Uterus (tissue), 3 donors: ENCODE measurements at regions not wholly inside any gene's neighbourhood (a gene's known extent, or its start where the extent isn't known, plus 50 kb on each side); places are given as distances from the start of the nearest gene placed in this dataset.

Experiments used
- DNase-seq, 2 donors: peaks; one replicate each; pipeline ENCODE4 v3.0.0-alpha.2; 2019 to 2020
- H3K27ac ChIP-seq, 2 donors: fragments of 200-600 bp; sonication (generic); 1 replicate in 1 of 2; 2 replicates in 1 of 2; pipeline ENCODE4 v1.5.1; 2016 to 2018
- H3K27me3 ChIP-seq, 2 donors: fragments of 200-600 bp; sonication (generic); one replicate each; pipeline ENCODE4 v1.5.1; 2018 to 2019; ENCODE audit warnings: control low read depth in 1 of 2
- H3K36me3 ChIP-seq, 2 donors: fragments of 200-600 bp; sonication (generic); one replicate each; pipeline ENCODE4 v1.5.1; 2019; ENCODE audit warnings: control low read depth in 1 of 2
- H3K4me1 ChIP-seq, 2 donors: fragments of 200-600 bp; sonication (generic); one replicate each; pipeline ENCODE4 v1.5.1; 2018 to 2019; ENCODE audit warnings: control low read depth in 1 of 2
- H3K4me3 ChIP-seq, 2 donors: fragments of 200-600 bp; sonication (generic); 1 replicate in 1 of 2; 2 replicates in 1 of 2; pipeline ENCODE4 v1.5.1; 2018 to 2019; ENCODE audit warnings: mild to moderate bottlenecking in 1 of 2
- H3K9me3 ChIP-seq, 2 donors: fragments of 200-600 bp; sonication (generic); one replicate each; pipeline ENCODE4 v1.5.1; 2019; ENCODE audit warnings: control low read depth in 1 of 2
- CTCF ChIP-seq, 4 experiments: fragments of 200-600 bp in 2 of 4; fragments of 450-650 bp in 2 of 4; sonication (generic) in 2 of 4; IDR thresholded peaks; one replicate each; pipeline ENCODE4 v1.5.1; 2016 to 2019; ENCODE audit warnings: antibody characterized with exemption in 4 of 4, mild to moderate bottlenecking in 2 of 4, moderate library complexity in 1 of 4
- POLR2A ChIP-seq, 2 donors: fragments of 450-650 bp; IDR thresholded peaks; one replicate each; pipeline ENCODE4 v1.6.1; 2016; ENCODE audit warnings: antibody characterized with exemption in 2 of 2, mild to moderate bottlenecking in 1 of 2, moderate library complexity in 1 of 2
- intact Hi-C: fragments of 100-400 bp; cut with DNase I; formaldehyde crosslinking; loops from one replicate; pipeline ENCODE4 v1.15.1; 2023; ENCODE audit warnings: low total_unique reads
- donor health status: DM: yes; HTN: yes; CAD: no.

GRCh38 chr3:82474711-82475110 lies 713.3 kb upstream of the GBE1 start:
- Histone ChIP-seq H3K36me3 (no peaks in the 10 kb centered on the region), H3K9me3 (no peaks in the 10 kb centered on the region), H3K27me3 (no peaks in the 10 kb centered on the region), H3K4me3 (no peak overlapping the region), H3K27ac (no peak overlapping the region), H3K4me1 (no peaks in the 10 kb centered on the region)
- no peak for DNase-seq
- intact Hi-C loops: no loop called here
- TF ChIP-seq CTCF (IDR thresholded peaks at IDR 0.05) (no peak), POLR2A (IDR thresholded peaks at IDR 0.05) (no peak)

GRCh38 chr3:82473864-82474541 lies 712.6 kb upstream of the GBE1 start:
- no peaks in the 10 kb centered on the region for H3K4me1 ChIP-seq
- no peaks in the 10 kb centered on the region for H3K36me3 ChIP-seq
- intact Hi-C loops: no loop called here
- no peak overlapping the region for H3K4me3 ChIP-seq
- no peak for DNase-seq
- TF ChIP-seq CTCF (IDR thresholded peaks at IDR 0.05) (no peak), POLR2A (IDR thresholded peaks at IDR 0.05) (no peak)
- no peak overlapping the region for H3K27ac ChIP-seq
- no peaks in the 10 kb centered on the region for H3K27me3 ChIP-seq
- no peaks in the 10 kb centered on the region for H3K9me3 ChIP-seq

GRCh38 chr3:82467051-82467450 lies 705.6 kb upstream of the GBE1 start:
- Histone ChIP-seq H3K4me1 (no peaks in the 10 kb centered on the region), H3K4me3 (no peak overlapping the region), H3K27ac (no peak overlapping the region), H3K36me3 (no peaks in the 10 kb centered on the region), H3K27me3 (no peaks in the 10 kb centered on the region), H3K9me3 (no peaks in the 10 kb centered on the region)
- intact Hi-C loops: no loop called here
- no peak for TF ChIP-seq POLR2A (IDR thresholded peaks at IDR 0.05)
- no peak for TF ChIP-seq CTCF (IDR thresholded peaks at IDR 0.05)
- no peak for DNase-seq

DNA sequence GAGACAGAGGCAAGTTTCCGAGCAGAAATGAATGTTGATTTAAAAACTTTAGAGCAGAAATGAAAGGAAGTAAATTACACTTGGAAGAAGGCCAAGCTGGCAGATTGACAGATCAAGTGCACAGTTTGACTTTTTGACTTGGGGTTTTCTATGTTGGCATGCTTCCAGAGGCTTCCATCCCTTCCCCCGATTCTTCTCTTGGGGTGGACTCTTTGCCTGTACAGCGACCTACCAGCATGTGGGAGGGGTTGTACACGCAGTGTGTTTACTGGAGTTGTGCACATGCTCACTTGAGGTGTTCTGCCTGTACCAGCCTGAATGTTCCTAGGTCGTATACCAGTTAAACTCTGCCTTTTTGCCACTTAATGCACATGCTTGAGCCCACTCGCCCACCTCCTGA lies 701.5 kb upstream of the GBE1 start:
- intact Hi-C loops: no loop called here
- no peak for DNase-seq
- H3K27me3 ChIP-seq: no peaks in the 10 kb centered on the region
- H3K36me3 ChIP-seq: no peaks in the 10 kb centered on the region
- H3K9me3 ChIP-seq: no peaks in the 10 kb centered on the region
- no peaks in the 10 kb centered on the region for H3K4me1 ChIP-seq
- H3K4me3 ChIP-seq: no peak overlapping the region
- no peak overlapping the region for H3K27ac ChIP-seq
- TF ChIP-seq POLR2A (IDR thresholded peaks at IDR 0.05) (no peak), CTCF (IDR thresholded peaks at IDR 0.05) (no peak)

- Histone ChIP-seq H3K4me3 (no peak overlapping the region), H3K4me1 (no peaks in the 10 kb centered on the region), H3K27ac (no peak overlapping the region), H3K36me3 (no peaks in the 10 kb centered on the region), H3K9me3 (no peaks in the 10 kb centered on the region), H3K27me3 (no peaks in the 10 kb centered on the region)
- TF ChIP-seq POLR2A (IDR thresholded peaks at IDR 0.05) (no peak), CTCF (IDR thresholded peaks at IDR 0.05) (no peak)
- intact Hi-C loops: no loop called here
- DNase-seq: no peak
Measured at GRCh38 chr3:82461049-82461889, 699.8 kb upstream of the GBE1 start.
